ENCODE measurements at regions not wholly inside any gene's neighbourhood (a gene's known extent, or its start where the extent isn't known, plus 50 kb on each side); places are given as distances from the start of the nearest gene placed in this dataset.

GRCh38 chr1:157277281-157277680, 139.1 kb upstream of the ETV3 start:
- no peak for TF ChIP-seq CTCF (IDR thresholded peaks at IDR 0.05)
- no peak for TF ChIP-seq POLR2AphosphoS5 (IDR thresholded peaks at IDR 0.05; ENCODE audit: low read depth, low read length)
